Nephron (organoid): ENCODE measurements at regions not wholly inside any gene's neighbourhood (a gene's known extent, or its start where the extent isn't known, plus 50 kb on each side); places are given as distances from the start of the nearest gene placed in this dataset.
"Not testable (repeated sequence)": the region's sequence is repeated elsewhere in the genome, so short reads cannot be mapped to it uniquely, and the experiment has no call there.

Experiments used
- H3K27ac Mint-ChIP-seq, 3 experiments: 2 replicates each; pipeline ENCODE4 v1.8.0; 2020; ENCODE audit warnings: mixed read lengths in 3 of 3, mild to moderate bottlenecking in 2 of 3, moderate library complexity in 1 of 3
- H3K27me3 Mint-ChIP-seq: 2 replicates; pipeline ENCODE4 v1.8.0; 2021; ENCODE audit warnings: low read depth, mild to moderate bottlenecking, moderate library complexity, mixed read lengths
- H3K36me3 Mint-ChIP-seq: 2 replicates; pipeline ENCODE4 v1.8.0; 2020; ENCODE audit warnings: low read depth, mixed read lengths
- H3K4me1 Mint-ChIP-seq: 2 replicates; pipeline ENCODE4 v1.8.0; 2020; ENCODE audit warnings: mixed read lengths
- H3K4me3 Mint-ChIP-seq, 3 experiments: 2 replicates each; pipeline ENCODE4 v1.8.0; 2020; ENCODE audit warnings: mild to moderate bottlenecking in 3 of 3, mixed read lengths in 3 of 3, moderate library complexity in 2 of 3
- H3K9me3 Mint-ChIP-seq: 2 replicates; pipeline ENCODE4 v1.8.0; 2020; ENCODE audit warnings: mixed read lengths
- TF ChIP-seq, protein P1 (sequence below), 3 experiments: fragments of 200-600 bp; sonication (generic); IDR thresholded peaks; one replicate each; pipeline ENCODE4 v1.5.0; 2021; ENCODE audit warnings: antibody characterized with exemption in 3 of 3; ENCODE audit not compliant: unreplicated experiment in 3 of 3

DNA sequence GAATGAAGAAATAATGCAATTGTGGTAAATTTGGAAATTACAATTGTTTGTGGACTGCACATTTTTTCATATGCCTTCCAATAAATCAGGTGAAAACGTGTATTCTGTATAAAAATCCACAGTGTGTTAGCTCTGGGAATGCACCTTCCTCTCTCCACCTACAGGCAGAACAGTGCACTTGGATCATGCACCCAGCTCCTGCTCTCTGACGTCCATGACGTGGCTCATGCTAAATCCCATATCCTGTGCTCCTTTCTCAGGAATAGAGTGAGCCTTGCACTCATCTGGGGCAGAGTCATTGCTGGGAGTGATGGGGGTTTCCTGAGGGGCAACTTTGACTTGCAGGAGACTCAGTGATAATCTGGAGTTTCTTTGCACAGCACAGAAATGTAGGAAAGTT, 1282.1 kb downstream of the TMEM121 start:
- Mint-ChIP-seq H3K36me3 (peaks cover 5% of the 10 kb centered on the region), H3K27me3 (no peaks in the 10 kb centered on the region), H3K9me3 (peaks cover 51% of the 10 kb centered on the region), H3K4me1 (no peaks in the 10 kb centered on the region), H3K4me3 (no peak overlapping the region), H3K27ac (no peak overlapping the region)
- TF ChIP-seq, protein P1, sequence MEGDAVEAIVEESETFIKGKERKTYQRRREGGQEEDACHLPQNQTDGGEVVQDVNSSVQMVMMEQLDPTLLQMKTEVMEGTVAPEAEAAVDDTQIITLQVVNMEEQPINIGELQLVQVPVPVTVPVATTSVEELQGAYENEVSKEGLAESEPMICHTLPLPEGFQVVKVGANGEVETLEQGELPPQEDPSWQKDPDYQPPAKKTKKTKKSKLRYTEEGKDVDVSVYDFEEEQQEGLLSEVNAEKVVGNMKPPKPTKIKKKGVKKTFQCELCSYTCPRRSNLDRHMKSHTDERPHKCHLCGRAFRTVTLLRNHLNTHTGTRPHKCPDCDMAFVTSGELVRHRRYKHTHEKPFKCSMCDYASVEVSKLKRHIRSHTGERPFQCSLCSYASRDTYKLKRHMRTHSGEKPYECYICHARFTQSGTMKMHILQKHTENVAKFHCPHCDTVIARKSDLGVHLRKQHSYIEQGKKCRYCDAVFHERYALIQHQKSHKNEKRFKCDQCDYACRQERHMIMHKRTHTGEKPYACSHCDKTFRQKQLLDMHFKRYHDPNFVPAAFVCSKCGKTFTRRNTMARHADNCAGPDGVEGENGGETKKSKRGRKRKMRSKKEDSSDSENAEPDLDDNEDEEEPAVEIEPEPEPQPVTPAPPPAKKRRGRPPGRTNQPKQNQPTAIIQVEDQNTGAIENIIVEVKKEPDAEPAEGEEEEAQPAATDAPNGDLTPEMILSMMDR (IDR thresholded peaks at IDR 0.05; ENCODE audit: unreplicated experiment in 3 of 3), result no peak

DNA sequence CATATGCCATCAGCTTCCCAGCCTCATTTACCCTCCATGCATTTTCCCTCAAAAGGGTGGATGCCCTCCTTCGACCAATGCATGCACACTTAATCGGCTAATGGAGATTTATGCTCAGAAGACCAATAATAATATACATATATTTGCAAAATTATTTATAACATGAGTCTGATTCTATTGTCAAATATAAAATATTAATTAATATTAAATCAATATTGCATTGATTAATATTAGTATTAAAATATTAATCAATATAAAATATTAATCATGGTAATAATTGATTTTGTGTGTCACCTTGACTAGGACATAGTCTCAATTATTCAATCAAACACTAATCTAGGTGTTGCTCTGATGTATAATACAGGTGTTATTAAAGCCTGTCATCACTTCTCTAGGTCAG, 1282.5 kb downstream of the TMEM121 start:
- no peaks in the 10 kb centered on the region for H3K27me3 Mint-ChIP-seq

DNA sequence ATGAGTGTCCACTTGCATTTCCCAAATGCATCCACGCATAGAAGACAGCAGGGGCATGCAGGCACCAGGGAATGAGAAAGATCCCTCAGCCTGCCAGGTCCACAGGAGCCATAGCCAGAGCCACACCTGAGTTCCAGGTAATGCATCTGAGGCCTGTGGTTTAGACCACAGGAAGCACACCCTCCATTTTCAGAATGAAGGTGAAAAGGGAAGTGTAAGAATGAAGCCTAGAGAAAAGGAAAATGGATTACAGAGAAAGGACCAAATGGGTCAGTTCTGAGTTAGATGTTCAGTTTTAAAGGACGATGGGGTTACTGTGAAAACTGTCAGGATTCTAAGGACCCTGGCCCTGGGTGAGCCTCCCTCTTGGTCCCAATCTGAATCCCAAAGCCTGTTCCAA, 1283.2 kb downstream of the TMEM121 start:
- TF ChIP-seq, protein P1 (IDR thresholded peaks at IDR 0.05; ENCODE audit: unreplicated experiment in 3 of 3), result no peak
- H3K4me1 Mint-ChIP-seq, result no peaks in the 10 kb centered on the region
- peaks cover 8% of the 10 kb centered on the region for H3K36me3 Mint-ChIP-seq

More for the DNA sequence above, 1282.5 kb downstream of the TMEM121 start:
- Mint-ChIP-seq H3K36me3 (peaks cover 5% of the 10 kb centered on the region), H3K9me3 (peaks cover 51% of the 10 kb centered on the region), H3K27ac (no peak overlapping the region), H3K4me3 (no peak overlapping the region), H3K4me1 (no peaks in the 10 kb centered on the region)
- TF ChIP-seq, protein P1 (IDR thresholded peaks at IDR 0.05; ENCODE audit: unreplicated experiment in 3 of 3), result no peak

DNA sequence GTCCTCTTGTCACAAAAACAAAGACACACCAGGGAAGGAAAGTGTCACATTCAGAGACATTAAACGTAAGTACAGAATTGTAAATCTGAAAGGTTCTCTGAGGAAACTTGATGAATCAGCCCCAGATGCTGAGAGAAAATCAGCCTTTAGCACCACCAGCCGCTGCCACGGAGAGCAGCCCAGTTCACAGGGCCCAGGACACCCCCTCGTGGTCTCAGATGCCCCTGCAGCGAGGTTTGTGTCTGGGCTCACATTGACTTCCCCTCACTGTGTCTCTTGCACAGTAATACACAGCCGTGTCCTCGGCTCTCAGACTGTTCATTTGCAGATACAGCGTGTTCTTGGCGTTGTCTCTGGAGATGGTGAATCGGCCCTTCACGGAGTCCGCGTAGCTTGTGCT, 1283.8 kb downstream of the TMEM121 start:
- not testable (repeated sequence) for H3K4me1 Mint-ChIP-seq, H3K36me3 Mint-ChIP-seq, H3K27ac Mint-ChIP-seq, H3K27me3 Mint-ChIP-seq, H3K4me3 Mint-ChIP-seq
- peaks cover 59% of the 10 kb centered on the region for H3K9me3 Mint-ChIP-seq

More for the DNA sequence above, 1283.2 kb downstream of the TMEM121 start:
- H3K27me3 Mint-ChIP-seq, result no peaks in the 10 kb centered on the region
- H3K9me3 Mint-ChIP-seq, result peaks cover 54% of the 10 kb centered on the region
- no peak overlapping the region for H3K4me3 Mint-ChIP-seq
- H3K27ac Mint-ChIP-seq, result no peak overlapping the region

DNA sequence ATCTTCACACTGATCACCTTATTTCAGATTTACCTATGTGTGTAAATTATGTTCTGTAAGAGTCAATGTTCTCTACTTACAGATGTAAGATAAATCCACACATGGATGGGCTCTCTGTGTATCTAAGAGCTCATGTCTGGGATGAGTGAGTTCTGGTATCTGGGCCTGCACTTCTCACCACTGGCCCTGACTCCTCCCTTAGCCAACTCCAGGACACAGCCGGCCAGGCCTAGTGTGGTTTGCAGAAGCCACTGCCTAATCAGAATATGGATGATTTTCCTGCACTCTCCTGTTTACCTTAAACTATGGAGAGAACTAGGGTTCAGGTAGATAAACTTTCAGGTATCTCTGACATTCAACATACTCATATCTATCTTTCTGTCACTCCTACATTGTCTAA, 1284.8 kb downstream of the TMEM121 start:
- Mint-ChIP-seq H3K9me3 (peaks cover 60% of the 10 kb centered on the region), H3K36me3 (peaks cover 10% of the 10 kb centered on the region), H3K27ac (no peak overlapping the region), H3K4me1 (no peaks in the 10 kb centered on the region), H3K4me3 (no peak overlapping the region), H3K27me3 (no peaks in the 10 kb centered on the region)
- TF ChIP-seq, protein P1 (IDR thresholded peaks at IDR 0.05; ENCODE audit: unreplicated experiment in 3 of 3), result no peak

DNA sequence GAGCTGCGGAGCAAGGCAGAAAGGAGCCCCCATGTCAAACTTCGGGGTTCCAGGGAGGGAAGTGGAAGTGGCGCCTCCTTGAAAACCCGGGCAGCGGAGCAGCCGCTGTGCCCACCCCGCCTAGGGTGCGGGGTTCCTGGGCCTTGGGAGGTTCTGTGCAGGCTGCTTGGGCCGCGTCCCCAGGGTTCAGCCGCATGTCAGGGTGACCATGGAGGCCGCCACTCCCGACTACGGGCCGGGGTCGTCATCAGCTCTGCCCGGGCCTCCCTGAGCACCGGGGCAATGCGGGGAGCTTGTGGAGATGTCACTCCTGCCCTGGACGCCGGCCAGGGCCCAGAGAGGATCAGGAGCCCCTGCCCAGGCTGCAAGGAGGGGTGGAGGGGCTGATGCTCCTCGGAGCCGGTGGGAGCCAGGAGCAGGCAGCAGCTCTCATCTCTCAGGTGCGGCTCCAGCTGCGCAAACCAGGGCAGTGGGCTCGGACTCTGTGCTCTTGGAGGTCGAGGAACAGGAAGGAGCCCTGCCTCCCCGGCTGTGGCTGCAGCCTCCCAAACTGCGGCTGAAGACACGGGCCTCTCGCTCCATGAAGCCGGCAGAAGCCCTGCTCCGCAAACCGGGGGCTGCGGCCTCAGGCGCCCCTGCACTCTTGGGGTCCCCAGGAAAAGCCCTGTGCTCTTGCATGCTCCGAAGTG, 1286.5 kb downstream of the TMEM121 start:
- no peaks in the 10 kb centered on the region for H3K4me1 Mint-ChIP-seq
- no peak overlapping the region for H3K27ac Mint-ChIP-seq
- no peaks in the 10 kb centered on the region for H3K27me3 Mint-ChIP-seq
- peaks cover 10% of the 10 kb centered on the region for H3K36me3 Mint-ChIP-seq
- TF ChIP-seq, protein P1 (IDR thresholded peaks at IDR 0.05; ENCODE audit: unreplicated experiment in 3 of 3), result no peak
- H3K4me3 Mint-ChIP-seq, result no peak overlapping the region
- peaks cover 51% of the 10 kb centered on the region for H3K9me3 Mint-ChIP-seq
